H54 (cell line): ENCODE measurements at regions not wholly inside any gene's neighbourhood (a gene's known extent, or its start where the extent isn't known, plus 50 kb on each side); places are given as distances from the start of the nearest gene placed in this dataset.
A peak's percentile ranks its signal among the peaks of the same experiment; 100 is the strongest.

Experiments used
- DNase-seq: peaks from one replicate; pipeline ENCODE4 v3.0.0; 2011; ENCODE audit warnings: low spot score, mixed read lengths; ENCODE audit not compliant: insufficient read length
- FAIRE-seq: peaks from 3 replicates; lab custom pipeline; 2011; peaks lifted over from hg19 to GRCh38; lab: Jason Lieb, UNC
- POLR2A ChIP-seq: IDR thresholded peaks from 2 replicates; pipeline ENCODE4 v1.6.1; 2011; ENCODE audit warnings: low read depth, mild to moderate bottlenecking, low read length

DNA sequence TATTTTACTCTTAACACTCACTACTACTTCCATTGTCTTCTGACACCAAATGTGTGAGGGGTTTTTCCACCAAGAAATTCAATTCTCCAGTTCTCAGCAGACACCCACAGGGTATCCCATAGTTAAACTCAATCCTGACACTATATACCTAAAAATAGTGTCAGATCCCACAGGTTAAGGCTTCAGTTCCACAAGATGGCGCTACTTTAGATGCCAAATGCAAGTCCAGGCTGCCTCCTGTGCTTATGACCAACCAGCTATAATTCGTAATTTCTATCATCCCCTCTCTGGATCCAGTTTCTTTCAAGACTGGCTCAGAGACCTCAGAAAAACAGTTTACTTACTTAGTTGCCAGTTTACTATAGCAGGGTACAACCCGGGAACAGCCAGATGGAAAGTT, 1146.2 kb upstream of the SPRY2 start:
- no peak for TF ChIP-seq POLR2A
- DNase-seq (no peak), FAIRE-seq (peak; percentile 86)

DNA sequence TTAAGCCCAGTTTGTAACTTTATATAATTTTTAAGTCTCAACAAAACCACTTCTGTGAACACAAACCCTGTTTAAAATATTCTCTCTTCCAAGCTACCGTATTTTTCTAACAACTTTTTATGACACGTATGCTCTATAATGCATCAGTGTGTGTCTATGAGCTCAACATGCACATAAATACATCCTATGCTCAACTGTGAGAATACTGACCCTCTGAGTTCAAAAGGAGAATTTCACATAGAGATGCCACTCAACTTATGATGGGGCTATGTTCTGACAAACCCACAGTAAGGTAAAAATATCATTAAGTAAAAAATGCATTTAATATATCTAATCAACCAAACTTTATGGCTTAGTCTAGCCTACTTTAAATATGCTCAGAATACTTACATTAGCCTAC, 1139.7 kb upstream of the SPRY2 start:
- FAIRE-seq = no peak
- no peak for TF ChIP-seq POLR2A
- DNase-seq = no peak

DNA sequence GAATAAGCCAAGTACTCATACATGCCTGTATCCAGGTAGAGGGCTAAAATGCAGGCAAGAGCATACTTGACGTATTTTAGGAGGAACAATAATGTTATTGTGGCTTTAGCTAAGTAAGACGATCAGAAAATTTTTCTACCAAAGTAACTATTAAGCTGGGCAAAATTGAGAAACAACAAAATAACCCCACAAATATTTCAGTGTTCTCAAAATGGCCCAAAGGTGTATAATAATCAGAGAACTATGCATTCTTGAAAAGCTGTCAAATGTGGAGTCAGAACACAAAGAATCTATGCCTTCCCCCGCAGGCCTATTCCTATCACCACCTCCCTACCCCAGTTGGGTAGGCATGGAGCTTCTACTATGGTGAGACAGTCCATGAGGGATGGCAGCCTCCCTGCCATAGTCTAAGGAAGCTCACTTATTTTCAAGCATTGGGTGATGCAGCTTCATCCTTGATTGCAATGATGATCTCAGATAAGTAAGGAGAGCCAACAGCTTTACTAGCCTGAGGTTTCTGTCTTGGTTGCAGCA, 1132.5 kb upstream of the SPRY2 start:
- FAIRE-seq = no peak
- DNase-seq = no peak
- no peak for TF ChIP-seq POLR2A

DNA sequence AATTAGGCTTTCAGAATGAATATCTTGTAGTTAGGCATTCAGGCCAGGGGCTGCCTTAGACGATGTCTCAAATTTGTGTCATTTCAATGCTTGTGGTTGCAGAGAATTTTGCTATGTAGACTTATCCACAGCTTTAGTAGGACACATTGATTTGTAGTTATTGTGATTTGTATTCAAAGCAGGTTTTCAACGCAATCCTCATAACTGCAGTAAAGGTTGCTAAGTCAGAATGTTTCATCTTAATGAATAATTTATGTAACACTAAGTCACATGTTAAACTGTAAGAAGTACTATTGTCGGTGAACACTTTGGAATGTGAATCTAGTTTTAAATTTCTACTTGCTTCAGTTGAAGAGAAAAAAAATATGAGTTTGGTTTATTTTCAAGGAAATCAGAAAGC, 1117.2 kb upstream of the SPRY2 start:
- no peak for TF ChIP-seq POLR2A
- DNase-seq = no peak
- no peak for FAIRE-seq

DNA sequence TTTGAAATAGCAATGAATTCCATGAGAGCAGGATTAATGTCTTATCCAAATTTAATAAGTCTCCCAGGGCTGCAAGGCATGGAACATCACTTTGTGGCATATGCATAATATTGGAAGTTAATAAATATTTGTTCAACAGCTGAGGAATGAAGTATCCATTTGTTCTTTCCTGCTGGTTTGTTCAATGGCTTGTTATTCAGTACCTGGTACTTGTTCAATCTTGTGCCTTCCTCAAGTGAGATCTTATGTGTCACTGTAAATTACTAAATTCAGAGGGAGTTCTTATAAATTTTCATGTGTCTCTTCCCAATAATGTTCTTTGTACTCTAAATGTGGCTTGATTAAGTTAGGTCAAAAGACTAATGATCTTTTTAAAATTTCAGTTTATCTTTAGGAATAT, 1105.5 kb upstream of the SPRY2 start:
- FAIRE-seq = no peak
- no peak for TF ChIP-seq POLR2A
- DNase-seq = no peak

DNA sequence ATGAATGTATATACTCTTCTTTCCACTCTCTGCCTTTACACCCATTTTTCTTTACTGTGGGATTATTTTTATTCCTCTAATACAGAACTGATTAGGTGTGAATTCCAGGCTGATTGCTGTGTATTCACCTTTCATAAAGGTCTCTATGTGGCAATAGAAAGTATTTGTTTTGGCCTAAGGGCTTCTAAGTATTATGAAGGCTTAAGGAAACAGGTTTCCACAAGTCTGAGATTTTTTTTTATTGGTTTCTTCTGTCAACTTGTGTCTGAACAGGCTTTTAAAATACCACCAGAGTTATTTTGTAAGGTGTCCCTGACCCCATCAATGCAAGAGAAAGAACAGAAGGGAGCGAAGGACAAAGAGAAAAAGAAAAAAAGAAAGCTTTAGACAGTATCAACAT, 1102.0 kb upstream of the SPRY2 start:
- no peak for TF ChIP-seq POLR2A
- no peak for DNase-seq
- no peak for FAIRE-seq

DNA sequence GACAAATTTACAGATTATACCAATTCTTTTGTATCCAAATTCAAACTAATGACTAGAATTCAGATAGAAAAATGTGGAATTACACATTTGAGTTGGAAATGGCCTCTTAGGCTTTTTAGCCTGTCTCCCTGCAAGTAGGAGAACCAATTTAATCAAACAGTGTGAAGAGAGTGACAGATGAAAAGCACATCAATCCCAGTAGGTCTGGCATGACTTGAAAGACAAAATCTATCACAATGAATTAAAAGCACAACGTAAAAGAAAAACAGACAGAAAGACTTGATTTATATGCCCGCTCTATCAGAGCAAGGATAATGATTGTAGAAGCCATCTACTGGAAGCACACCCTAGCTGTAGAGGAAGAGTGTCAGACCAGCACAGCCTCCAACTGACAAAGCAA, 1084.4 kb upstream of the SPRY2 start:
- DNase-seq (no peak), FAIRE-seq (no peak)
- no peak for TF ChIP-seq POLR2A

DNA sequence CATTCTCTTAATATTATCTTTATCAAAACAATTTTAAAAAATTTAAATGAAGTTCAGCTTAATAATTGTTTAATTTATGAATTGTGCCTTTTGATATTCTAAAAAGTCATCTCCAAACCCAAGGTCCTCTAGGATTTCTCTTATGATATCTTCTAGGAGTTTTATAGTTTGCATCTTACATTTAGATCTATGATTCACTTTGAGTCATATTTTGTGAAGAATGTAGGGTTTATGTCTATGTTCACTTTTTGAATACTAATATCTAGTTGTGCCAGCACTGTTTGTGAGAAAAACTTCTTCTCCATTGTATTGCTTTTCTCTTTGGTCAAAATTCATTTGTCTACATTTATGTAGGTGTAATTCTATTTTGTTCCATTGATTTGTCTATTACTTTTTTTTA, 1068.4 kb upstream of the SPRY2 start:
- FAIRE-seq = no peak
- no peak for TF ChIP-seq POLR2A
- DNase-seq = no peak

DNA sequence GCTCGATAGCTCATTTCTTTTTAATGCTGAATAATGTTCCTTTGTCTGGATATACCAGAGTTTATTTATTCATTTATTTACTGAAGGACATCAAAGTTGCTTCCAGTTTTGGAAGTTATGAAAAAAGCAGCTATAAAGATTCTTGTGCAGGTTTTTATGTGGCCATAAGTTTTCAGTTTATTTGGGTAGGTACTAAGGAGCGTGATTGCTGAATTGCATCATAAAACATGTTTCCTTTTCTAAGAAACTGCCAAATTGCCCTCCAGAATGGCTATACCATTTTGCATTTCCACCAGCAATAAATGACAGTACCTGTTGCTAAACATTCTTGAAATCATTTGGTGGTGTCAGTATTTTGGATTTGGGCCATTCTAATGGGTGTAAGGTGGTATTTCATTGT, 1067.7 kb upstream of the SPRY2 start:
- TF ChIP-seq POLR2A = no peak
- DNase-seq (no peak), FAIRE-seq (no peak)

DNA sequence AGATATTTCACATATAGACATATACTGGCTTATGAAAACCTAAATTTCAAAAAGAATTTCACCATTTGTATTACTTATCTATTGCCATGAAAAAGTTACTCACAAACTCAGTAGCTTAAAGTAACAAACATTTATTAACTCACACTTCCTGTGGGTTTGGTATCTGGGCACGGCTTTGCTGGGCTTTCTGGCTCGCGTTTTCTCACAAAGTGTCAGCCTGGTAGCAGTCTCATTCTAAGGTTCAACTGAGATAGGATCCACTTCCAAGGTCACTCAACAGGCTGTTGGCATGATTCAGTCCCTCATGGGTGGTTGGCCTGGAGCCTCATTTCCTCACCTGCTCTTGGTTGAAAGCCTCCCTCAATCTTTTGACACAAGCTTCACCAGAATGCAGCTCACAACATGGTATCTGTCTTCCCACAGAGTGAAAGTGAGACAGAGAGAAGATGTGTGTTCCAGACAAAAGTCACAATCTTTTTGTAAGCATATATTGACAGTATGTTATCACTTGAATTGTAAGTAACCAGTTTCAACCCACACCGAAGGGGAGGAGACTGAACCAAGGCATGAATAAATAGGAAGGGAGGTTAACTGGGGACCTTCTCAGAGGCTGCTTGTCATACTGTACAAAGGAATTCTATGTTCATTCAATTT, 1065.8 kb upstream of the SPRY2 start:
- FAIRE-seq (no peak), DNase-seq (no peak)
- no peak for TF ChIP-seq POLR2A

DNA sequence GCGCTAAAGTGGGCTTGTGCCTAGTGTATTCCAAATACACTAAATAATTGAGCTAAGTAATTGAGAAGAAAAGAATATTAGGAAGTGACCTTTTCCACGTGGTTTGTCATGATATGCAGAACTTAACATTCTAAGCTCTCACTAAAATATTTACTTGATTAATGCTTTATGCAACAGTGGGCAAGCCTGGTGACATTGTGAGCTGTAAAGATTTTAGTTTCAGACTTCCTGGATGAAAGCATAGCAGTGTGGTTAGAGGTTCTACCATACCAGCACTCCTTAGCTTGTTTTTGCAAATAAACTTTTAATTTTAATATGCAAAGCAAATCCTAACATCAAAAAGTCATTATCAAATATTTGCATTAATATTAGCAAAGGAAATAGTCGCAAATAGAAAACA, 1065.1 kb upstream of the SPRY2 start:
- FAIRE-seq = no peak
- TF ChIP-seq POLR2A = no peak
- DNase-seq = no peak

DNA sequence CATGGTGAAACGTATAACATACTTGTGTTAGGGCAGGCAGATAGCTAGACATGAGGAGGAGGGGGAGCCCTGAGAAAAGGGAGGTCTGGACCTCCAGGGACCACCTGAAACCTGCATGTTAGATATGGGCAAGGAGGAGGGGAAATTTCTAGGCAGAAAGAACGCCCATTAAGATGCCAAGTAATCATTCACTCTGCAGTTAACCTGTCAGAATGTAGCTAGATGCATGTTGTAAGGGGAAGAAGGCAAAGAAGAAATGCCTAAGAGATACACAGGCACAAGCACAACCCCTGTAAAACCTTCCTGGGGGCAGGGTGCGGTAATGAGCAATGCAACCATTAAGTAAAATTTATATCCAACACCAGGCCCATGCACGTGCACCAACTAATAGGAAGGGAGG, 1055.3 kb upstream of the SPRY2 start:
- DNase-seq = no peak
- FAIRE-seq = no peak
- no peak for TF ChIP-seq POLR2A

DNA sequence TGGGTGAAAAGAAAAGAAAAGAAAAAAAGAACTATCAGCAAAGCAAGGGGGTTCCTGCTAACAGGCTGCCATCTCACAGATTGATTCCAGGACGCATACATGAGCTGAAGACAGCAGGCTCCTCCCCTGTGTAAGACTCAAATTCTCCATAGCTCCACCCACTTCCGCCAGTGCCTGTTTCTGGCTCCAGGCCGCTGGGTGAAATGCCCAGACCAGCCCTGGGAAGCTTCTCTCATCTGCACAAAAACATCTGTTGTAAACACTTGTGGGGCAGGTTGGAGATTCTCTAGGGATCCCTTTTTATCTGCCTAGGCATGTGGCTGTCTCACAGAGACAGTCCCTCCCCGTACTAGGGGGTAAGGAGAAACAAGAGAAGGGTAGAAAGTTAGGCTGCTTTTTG, 1054.4 kb upstream of the SPRY2 start:
- FAIRE-seq = no peak

DNA sequence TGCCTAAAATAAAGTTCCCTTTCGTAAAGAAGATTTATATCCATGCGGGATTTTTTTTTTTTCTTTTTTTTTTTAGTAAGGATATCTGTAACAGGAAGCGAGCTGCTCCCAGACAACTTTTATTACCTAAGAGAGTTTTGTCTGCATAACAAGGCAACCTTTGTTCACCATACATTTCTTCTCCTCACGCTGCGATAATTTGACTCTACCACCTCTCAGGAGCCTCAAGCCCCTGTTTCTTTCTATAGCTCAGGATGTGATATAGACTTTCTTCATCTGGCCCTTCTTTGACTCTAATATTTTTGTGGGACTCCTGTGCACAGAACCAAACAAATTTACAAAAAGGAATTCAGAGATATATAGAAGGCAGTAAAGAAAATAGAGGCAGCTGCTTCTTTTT, 1053.7 kb upstream of the SPRY2 start:
- FAIRE-seq (no peak), DNase-seq (no peak)
- TF ChIP-seq POLR2A = no peak

More for the DNA sequence above, 1054.4 kb upstream of the SPRY2 start:
- TF ChIP-seq POLR2A = no peak
- DNase-seq = peak; percentile 5

DNA sequence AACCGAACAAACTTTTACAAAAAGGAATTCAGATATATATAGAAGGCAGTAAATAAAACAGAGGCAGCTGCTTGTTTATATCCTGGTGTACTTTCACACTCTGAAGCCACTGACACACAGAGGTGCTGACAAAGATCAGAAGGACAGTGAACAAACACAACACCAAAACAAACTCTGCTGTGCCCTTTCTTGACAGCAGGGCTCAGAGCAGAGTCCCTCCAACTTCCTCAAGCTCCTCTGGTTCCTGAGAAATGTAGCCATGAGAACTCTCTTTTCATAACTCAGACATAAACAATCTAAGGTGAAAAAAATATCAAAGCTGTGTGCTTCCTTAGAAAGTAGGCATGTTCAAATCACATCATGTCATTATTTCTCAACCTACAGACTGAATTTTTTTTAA, 1052.8 kb upstream of the SPRY2 start:
- TF ChIP-seq POLR2A = no peak
- DNase-seq = no peak
- FAIRE-seq = no peak

DNA sequence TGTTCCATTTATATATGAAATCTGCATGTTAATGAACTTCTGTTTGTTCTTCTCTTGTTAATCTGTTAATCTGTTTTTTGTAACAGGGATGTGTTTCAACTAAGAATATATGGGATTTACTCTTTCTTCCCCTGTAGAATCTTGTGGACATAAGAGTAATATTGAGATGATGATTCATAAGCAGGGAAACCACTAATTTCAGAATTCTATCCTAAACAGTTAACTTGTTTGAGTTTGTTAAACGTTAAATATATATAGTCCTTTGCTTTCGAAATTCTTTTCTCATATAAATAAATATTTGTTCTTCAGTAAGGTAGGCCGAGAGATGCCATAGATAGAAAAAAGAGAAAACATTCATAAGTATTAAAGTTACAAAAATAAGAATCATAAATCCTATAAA, 1052.2 kb upstream of the SPRY2 start:
- TF ChIP-seq POLR2A = no peak
- no peak for DNase-seq
- FAIRE-seq = no peak

DNA sequence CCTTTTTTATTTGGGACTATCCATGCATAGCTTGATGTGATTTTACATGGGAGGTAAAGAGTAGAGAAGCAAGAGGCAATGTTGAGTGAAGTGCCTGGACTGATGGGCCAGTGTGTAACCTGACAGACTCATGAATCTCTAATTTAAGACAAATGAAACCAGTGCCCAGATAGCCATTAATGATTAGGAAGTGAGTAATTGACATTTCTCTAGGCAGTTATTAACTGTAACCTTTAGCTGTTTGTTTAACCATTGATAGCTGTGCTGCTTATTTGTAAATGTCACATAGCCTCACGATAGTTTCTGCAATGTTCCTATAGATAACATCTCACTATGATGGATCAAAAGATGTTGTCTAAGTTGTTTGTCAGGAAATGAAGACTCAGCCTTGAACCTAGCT, 1047.5 kb upstream of the SPRY2 start:
- no peak for FAIRE-seq
- no peak for DNase-seq
- no peak for TF ChIP-seq POLR2A
